22Rv1 (cell line): ENCODE measurements at regions not wholly inside any gene's neighbourhood (a gene's known extent, or its start where the extent isn't known, plus 50 kb on each side); places are given as distances from the start of the nearest gene placed in this dataset.

ENCODE experiments used
- ZFX ChIP-seq: fragments of 450-650 bp; IDR thresholded peaks from 2 replicates; pipeline ENCODE4 v1.6.1; 2017; ENCODE audit warnings: antibody characterized with exemption, borderline replicate concordance
- TF ChIP-seq, protein P1 (sequence below): fragments of 450-650 bp; IDR thresholded peaks from 2 replicates; pipeline ENCODE4 v1.5.1; 2017; ENCODE audit warnings: mild to moderate bottlenecking

DNA sequence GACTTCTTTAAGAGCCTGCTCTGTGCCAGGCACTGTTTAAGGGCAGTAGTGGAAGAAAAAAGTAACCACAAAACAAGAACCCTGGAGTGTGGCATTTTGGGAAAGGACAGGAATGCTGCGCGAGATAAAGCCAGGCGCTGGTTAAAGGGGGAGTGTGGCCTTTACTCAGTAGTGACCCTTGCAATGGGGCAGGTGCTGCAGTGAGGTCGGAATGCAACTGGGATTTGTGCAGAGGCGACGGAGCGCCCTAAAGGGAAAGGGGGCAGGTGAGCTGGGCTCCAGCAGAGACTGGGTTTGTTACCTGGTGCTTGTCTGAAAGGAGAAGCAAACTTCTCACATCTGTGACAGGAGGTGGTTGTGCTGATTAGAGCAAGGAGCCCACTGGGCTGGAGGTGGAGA is 263.6 kb downstream of the ACTR3B start:
- TF ChIP-seq, protein P1, sequence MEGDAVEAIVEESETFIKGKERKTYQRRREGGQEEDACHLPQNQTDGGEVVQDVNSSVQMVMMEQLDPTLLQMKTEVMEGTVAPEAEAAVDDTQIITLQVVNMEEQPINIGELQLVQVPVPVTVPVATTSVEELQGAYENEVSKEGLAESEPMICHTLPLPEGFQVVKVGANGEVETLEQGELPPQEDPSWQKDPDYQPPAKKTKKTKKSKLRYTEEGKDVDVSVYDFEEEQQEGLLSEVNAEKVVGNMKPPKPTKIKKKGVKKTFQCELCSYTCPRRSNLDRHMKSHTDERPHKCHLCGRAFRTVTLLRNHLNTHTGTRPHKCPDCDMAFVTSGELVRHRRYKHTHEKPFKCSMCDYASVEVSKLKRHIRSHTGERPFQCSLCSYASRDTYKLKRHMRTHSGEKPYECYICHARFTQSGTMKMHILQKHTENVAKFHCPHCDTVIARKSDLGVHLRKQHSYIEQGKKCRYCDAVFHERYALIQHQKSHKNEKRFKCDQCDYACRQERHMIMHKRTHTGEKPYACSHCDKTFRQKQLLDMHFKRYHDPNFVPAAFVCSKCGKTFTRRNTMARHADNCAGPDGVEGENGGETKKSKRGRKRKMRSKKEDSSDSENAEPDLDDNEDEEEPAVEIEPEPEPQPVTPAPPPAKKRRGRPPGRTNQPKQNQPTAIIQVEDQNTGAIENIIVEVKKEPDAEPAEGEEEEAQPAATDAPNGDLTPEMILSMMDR, result no peak
- no peak for TF ChIP-seq ZFX
